ENCODE measurements at regions not wholly inside any gene's neighbourhood (a gene's known extent, or its start where the extent isn't known, plus 50 kb on each side); places are given as distances from the start of the nearest gene placed in this dataset.

- no peak for TF ChIP-seq CTCF (IDR thresholded peaks at IDR 0.05)
- TF ChIP-seq POLR2A (IDR thresholded peaks at IDR 0.05): no peak
Measured at GRCh38 chr5:157941616-157942015, 82.7 kb upstream of the CLINT1 start.
